Ovary (tissue), 7 donors: ENCODE measurements at regions not wholly inside any gene's neighbourhood (a gene's known extent, or its start where the extent isn't known, plus 50 kb on each side); places are given as distances from the start of the nearest gene placed in this dataset.

Source experiments
- DNase-seq, 5 donors: peaks; one replicate each; pipeline ENCODE4 v3.0.0-alpha.2; 2019 to 2020
- H3K27ac ChIP-seq, 2 donors: fragments of 200-600 bp; one replicate each; pipeline versions ENCODE4 v1.5.1 to v1.8.0; 2019 to 2022
- H3K27me3 ChIP-seq: fragments of 200-600 bp; one replicate; pipeline ENCODE4 v1.8.0; 2022
- H3K36me3 ChIP-seq: fragments of 200-600 bp; sonication (generic); one replicate; pipeline ENCODE4 v1.5.1; 2019
- H3K4me1 ChIP-seq: one replicate; pipeline ENCODE4 v1.8.1; 2013; ENCODE audit warnings: mild to moderate bottlenecking, moderate library complexity; ENCODE audit not compliant: insufficient read depth
- H3K4me3 ChIP-seq: fragments of 200-600 bp; sonication (generic); one replicate; pipeline ENCODE4 v1.5.1; 2017
- H3K9me3 ChIP-seq, 2 donors: fragments of 200-600 bp in 1 of 2; sonication (generic) in 1 of 2; one replicate each; pipeline versions ENCODE4 v1.5.1 to v1.8.1; 2013 to 2019; ENCODE audit warnings: mild to moderate bottlenecking in 1 of 2, moderate library complexity in 1 of 2
- EP300 ChIP-seq: sonication (generic); formaldehyde crosslinking; IDR thresholded peaks from one replicate; pipeline ENCODE4 v1.6.1; 2017; ENCODE audit warnings: antibody characterized with exemption
- POLR2A ChIP-seq: fragments of 450-650 bp; IDR thresholded peaks from one replicate; pipeline ENCODE4 v1.6.1; 2017; ENCODE audit warnings: antibody characterized with exemption, mild to moderate bottlenecking, moderate library complexity
- WGBS, 3 donors: extraction: QIAGEN DNeasy Blood & Tissue Kit in 1 of 3; methylation state at CpG; one replicate each; pipeline versions ENCODE4 v1.1.5 to v1.1.7; 2013 to 2017; 5-methylcytosine and 5-hydroxymethylcytosine counted together
- intact Hi-C, 4 donors: fragments of 100-400 bp; cut with DNase I; formaldehyde crosslinking; loops; one replicate each; pipeline versions ENCODE4 v1.11.0 to v1.15.1; 2022 to 2023
- TF ChIP-seq, protein P1 (sequence below), 3 donors: fragments of 450-650 bp in 2 of 3; fragments of 200-600 bp in 1 of 3; IDR thresholded peaks; one replicate each; pipeline versions ENCODE4 v1.5.1 to v1.8.0; 2016 to 2022; ENCODE audit warnings: antibody characterized with exemption in 3 of 3, mild to moderate bottlenecking in 1 of 3
- donor health status: DM: no; HTN: no; CAD: no; lungs with moderate emphysema.
- donor health status: DM: no; HTN: no; CAD: no.
- donor health status: Bipolar disorder and iron deficiency.
- donor health status: DM: no; HTN: no; CAD: no.
- donor health status: DM: yes; HTN: yes; CAD: no.

DNA sequence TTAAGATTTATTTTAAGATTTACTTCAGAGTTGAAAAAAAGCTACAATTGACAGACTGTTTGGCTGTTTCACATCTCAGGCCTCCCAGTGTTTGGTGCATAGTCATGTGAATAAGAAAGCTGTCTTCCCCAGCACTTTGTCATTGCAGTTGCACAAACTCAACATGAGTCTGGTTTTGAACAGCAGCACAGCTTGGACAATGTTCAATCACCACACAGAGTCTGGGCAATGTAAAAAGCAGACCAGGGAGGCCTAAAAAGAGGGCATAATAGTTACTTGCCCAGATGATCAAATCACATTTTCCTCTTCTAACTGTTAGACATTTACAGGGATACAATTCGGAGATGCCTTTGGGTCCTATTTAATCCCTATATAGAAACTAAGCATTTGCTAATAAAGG lies 1055.0 kb downstream of the RPA4 start:
- no peak for DNase-seq
- 68 to 81% (median 78%) methylated on average over 1 of the region's 1 CpG for WGBS, 3 donors
- intact Hi-C loops, result no loop called here
- no peaks in the 10 kb centered on the region for H3K27me3 ChIP-seq
- TF ChIP-seq, protein P1, sequence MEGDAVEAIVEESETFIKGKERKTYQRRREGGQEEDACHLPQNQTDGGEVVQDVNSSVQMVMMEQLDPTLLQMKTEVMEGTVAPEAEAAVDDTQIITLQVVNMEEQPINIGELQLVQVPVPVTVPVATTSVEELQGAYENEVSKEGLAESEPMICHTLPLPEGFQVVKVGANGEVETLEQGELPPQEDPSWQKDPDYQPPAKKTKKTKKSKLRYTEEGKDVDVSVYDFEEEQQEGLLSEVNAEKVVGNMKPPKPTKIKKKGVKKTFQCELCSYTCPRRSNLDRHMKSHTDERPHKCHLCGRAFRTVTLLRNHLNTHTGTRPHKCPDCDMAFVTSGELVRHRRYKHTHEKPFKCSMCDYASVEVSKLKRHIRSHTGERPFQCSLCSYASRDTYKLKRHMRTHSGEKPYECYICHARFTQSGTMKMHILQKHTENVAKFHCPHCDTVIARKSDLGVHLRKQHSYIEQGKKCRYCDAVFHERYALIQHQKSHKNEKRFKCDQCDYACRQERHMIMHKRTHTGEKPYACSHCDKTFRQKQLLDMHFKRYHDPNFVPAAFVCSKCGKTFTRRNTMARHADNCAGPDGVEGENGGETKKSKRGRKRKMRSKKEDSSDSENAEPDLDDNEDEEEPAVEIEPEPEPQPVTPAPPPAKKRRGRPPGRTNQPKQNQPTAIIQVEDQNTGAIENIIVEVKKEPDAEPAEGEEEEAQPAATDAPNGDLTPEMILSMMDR (IDR thresholded peaks at IDR 0.05), result no peak
- TF ChIP-seq EP300 (no peak), POLR2A (no peak)
- H3K4me1 ChIP-seq, result no peaks in the 10 kb centered on the region
- no peak overlapping the region for H3K4me3 ChIP-seq
- H3K36me3 ChIP-seq, result no peaks in the 10 kb centered on the region
- H3K27ac ChIP-seq, result no peak overlapping the region
- H3K9me3 ChIP-seq, result no peaks in the 10 kb centered on the region

DNA sequence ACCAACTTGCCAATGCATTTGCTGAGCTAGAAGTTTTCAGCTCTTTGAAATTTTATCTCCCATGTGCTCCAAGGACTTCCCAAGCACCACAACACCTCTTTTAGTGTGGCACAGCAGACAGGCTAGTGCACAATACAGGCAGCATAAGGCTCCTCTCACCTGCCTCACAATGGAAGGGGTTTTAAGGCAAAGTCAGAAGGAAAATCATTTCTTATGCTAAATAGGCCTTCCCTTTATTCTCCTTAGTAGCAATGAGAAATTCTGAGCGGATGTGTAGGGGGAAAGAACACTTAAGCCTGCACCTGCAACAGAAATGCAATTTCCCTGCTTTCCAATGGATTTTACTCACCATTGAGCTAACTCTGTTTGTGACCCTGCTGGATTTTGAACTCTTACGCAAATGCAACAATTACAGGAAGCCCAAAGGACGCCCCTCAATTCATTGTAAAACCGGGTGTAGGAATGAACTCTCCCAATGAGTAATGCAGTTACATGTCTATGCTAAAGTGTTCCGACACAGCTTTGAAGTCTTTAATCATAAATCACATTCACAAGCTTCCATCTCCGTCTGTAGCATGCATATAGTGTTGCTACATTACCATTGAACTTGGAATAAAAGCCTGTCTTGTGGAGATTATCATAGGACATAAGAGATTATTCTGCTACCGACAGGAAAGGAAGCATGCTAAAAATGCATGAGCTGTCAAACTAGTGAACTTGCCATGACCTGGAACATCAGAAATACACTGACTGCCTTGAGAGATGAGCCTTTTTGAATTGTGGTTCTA lies 1084.9 kb downstream of the RPA4 start:
- no peak overlapping the region for H3K4me3 ChIP-seq
- 47 to 50% (median 49%) methylated on average over 7 of the region's 7 CpGs for WGBS, 3 donors
- intact Hi-C loops, result no loop called here
- H3K4me1 ChIP-seq, result no peaks in the 10 kb centered on the region
- no peaks in the 10 kb centered on the region for H3K9me3 ChIP-seq
- H3K27me3 ChIP-seq, result no peaks in the 10 kb centered on the region
- TF ChIP-seq, protein P1 (IDR thresholded peaks at IDR 0.05), result no peak
- no peak for TF ChIP-seq EP300
- TF ChIP-seq POLR2A, result no peak
- H3K27ac ChIP-seq, result no peak overlapping the region
- DNase-seq, result no peak
- H3K36me3 ChIP-seq, result no peaks in the 10 kb centered on the region

DNA sequence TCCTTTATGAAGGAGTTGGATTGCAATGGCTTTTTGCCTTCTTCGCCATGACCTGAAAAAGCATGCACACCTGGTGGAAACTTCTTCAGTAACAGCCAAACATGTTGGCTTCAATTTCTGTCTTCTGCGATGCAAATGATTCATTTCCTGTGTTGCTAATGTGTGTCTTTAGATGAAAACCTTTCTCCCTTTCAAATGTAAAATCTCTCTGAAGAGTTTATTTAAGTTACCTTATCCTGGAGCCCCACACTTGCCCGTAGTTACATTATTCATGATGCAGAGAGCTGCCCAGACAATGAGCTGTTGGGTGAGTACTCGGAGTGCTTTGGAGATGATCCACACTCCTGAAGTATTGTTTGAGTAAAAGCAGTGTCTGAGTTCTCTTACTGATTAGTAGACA lies 1100.9 kb downstream of the RPA4 start:
- Histone ChIP-seq H3K27me3 (no peaks in the 10 kb centered on the region), H3K27ac (no peak overlapping the region), H3K36me3 (no peaks in the 10 kb centered on the region), H3K4me3 (no peak overlapping the region), H3K9me3 (no peaks in the 10 kb centered on the region), H3K4me1 (no peaks in the 10 kb centered on the region)
- WGBS, 3 donors, result 23 to 36% (median 35%) methylated on average over 4 of the region's 4 CpGs
- intact Hi-C loops, result no loop called here
- TF ChIP-seq, protein P1 (IDR thresholded peaks at IDR 0.05), result no peak
- no peak for TF ChIP-seq POLR2A
- no peak for TF ChIP-seq EP300
- no peak for DNase-seq

DNA sequence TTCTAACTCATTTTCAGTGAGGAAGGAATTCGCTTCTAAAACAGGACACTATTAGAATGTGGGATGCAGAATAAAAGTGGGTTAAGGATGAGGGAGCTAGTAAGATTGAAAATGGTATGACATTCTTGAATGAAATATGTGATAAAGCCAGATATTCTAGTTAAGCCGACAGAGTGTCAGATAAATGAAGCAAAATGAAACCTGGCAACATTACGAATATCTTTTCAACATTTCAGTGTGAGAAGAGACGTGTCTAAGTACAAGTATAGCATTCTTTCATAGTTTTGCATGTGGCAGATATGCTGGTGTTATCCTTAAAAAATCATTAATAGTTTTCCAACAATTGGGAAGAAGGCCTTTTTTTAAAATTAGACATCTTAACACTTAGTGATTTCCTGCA lies 1101.4 kb downstream of the RPA4 start:
- Histone ChIP-seq H3K4me3 (no peak overlapping the region), H3K36me3 (no peaks in the 10 kb centered on the region), H3K4me1 (no peaks in the 10 kb centered on the region), H3K9me3 (no peaks in the 10 kb centered on the region), H3K27ac (no peak overlapping the region), H3K27me3 (no peaks in the 10 kb centered on the region)
- intact Hi-C loops, result no loop called here
- TF ChIP-seq, protein P1 (IDR thresholded peaks at IDR 0.05), result no peak
- TF ChIP-seq EP300 (no peak), POLR2A (no peak)
- DNase-seq, result no peak
- 66 to 74% (median 66%) methylated on average over 4 of the region's 4 CpGs for WGBS, 3 donors
